ENCODE measurements at regions not wholly inside any gene's neighbourhood (a gene's known extent, or its start where the extent isn't known, plus 50 kb on each side); places are given as distances from the start of the nearest gene placed in this dataset.
"Not testable (repeated sequence)": the region's sequence is repeated elsewhere in the genome, so short reads cannot be mapped to it uniquely, and the experiment has no call there.

DNA sequence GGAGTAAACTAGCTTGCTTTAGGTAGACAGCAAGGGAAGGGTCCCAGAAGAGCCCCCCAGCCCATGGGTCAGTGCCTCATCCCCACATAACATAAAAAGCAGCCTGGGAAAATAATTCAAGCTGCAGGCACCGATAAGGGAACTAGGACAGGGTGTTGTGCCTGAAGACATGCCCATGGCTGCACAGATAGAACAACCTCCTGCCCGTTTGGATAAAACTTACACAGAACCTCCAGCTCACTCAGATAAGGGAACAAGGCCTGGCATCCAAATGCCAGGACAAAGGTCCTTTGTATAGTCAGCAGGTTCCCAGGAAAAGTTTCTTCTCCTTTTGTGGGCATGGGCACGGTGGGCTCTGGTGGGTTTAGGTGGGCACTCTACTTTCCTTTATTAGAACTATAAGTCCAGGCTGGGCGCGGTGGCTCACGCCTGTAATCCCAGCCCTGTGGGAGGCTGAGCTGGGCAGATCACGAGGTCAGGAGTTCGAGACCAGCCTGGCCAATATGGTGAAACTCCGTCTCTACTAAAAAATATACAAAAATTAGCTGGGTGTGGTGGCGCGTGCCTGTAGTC lies 149.5 kb downstream of the GLUD2 start:
- H3K4me3 ChIP-seq (ENCODE audit: low read depth, low read length); H3K4me1 ChIP-seq (ENCODE audit: control insufficient read depth, insufficient read depth, low read length); H3K27ac ChIP-seq (ENCODE audit: extremely low read depth, low read depth, low read length); POLR2A ChIA-PET; H3K36me3 ChIP-seq (ENCODE audit: control insufficient read depth in 2 of 2, insufficient read depth in 1 of 2, low read length in 2 of 2); H3K9me3 ChIP-seq (ENCODE audit: control insufficient read depth, insufficient read depth, low read depth, low read length); CTCF ChIA-PET: not testable (repeated sequence)

DNA sequence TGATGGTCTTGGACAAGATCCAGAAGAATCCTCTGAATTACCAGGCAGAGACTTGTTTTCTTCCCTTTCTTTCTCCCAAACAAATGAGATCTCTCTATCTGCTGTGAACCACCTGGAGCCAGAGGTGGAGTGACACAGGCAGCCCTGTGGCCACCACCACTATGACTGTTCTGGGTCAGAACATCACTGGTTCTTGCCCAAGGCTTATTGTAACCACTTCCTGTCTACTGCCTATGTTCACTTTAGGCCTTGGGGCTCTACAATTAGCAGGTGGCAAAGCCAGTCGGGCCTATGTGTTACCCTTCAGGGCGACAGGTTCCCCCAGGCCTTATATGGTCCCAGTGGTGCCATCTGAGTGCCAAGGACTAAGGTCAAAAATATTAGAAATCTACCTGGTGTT lies 161.2 kb downstream of the GLUD2 start:
- H3K4me3 ChIP-seq (ENCODE audit: low read depth, low read length): no peak overlapping the region
- POLR2A ChIA-PET: no interaction called here
- no peak for TF ChIP-seq ZNF184 (tag by site-specific recombination; IDR thresholded peaks at IDR 0.05)
- no peak for TF ChIP-seq WT1 (tag by site-specific recombination; IDR thresholded peaks at IDR 0.05)
- no peak for TF ChIP-seq ZNF785 (tag by site-specific recombination; IDR thresholded peaks at IDR 0.05)
- TF ChIP-seq, protein P1, sequence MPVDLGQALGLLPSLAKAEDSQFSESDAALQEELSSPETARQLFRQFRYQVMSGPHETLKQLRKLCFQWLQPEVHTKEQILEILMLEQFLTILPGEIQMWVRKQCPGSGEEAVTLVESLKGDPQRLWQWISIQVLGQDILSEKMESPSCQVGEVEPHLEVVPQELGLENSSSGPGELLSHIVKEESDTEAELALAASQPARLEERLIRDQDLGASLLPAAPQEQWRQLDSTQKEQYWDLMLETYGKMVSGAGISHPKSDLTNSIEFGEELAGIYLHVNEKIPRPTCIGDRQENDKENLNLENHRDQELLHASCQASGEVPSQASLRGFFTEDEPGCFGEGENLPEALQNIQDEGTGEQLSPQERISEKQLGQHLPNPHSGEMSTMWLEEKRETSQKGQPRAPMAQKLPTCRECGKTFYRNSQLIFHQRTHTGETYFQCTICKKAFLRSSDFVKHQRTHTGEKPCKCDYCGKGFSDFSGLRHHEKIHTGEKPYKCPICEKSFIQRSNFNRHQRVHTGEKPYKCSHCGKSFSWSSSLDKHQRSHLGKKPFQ (tag by site-specific recombination; IDR thresholded peaks at IDR 0.05): no peak
- TF ChIP-seq, protein P2, sequence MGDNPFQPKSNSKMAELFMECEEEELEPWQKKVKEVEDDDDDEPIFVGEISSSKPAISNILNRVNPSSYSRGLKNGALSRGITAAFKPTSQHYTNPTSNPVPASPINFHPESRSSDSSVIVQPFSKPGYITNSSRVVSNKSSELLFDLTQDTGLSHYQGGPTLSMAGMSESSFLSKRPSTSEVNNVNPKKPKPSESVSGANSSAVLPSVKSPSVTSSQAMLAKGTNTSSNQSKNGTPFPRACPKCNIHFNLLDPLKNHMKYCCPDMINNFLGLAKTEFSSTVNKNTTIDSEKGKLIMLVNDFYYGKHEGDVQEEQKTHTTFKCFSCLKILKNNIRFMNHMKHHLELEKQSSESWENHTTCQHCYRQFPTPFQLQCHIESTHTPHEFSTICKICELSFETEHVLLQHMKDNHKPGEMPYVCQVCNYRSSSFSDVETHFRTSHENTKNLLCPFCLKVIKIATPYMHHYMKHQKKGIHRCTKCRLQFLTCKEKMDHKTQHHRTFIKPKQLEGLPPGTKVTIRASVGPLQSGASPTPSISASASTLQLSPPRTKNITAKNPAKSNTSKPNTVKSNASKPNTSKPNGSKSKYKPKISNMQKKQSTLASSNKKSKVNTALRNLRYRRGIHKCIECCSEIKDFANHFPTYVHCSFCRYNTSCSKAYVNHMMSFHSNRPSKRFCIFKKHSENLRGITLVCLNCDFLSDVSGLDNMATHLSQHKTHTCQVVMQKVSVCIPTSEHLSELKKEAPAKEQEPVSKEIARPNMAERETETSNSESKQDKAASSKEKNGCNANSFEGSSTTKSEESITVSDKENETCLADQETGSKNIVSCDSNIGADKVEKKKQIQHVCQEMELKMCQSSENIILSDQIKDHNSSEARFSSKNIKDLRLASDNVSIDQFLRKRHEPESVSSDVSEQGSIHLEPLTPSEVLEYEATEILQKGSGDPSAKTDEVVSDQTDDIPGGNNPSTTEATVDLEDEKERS (tag by site-specific recombination; IDR thresholded peaks at IDR 0.05): no peak
- TF ChIP-seq GFI1B (tag by site-specific recombination; IDR thresholded peaks at IDR 0.05): no peak
- TF ChIP-seq ZNF133 (tag by site-specific recombination; IDR thresholded peaks at IDR 0.05): no peak
- TF ChIP-seq ZBTB21 (tag by site-specific recombination; IDR thresholded peaks at IDR 0.05): no peak
- no peak for TF ChIP-seq ZBTB1 (tag by site-specific recombination; IDR thresholded peaks at IDR 0.05)
- TF ChIP-seq ZNF10 (tag by site-specific recombination; IDR thresholded peaks at IDR 0.05): no peak
- TF ChIP-seq ZNF747 (tag by site-specific recombination; IDR thresholded peaks at IDR 0.05): no peak
- no peak for TF ChIP-seq ZNF585B (tag by site-specific recombination; IDR thresholded peaks at IDR 0.05)
- TF ChIP-seq KLF7 (tag by site-specific recombination; IDR thresholded peaks at IDR 0.05; ENCODE audit: borderline replicate concordance): no peak
- TF ChIP-seq ZXDB (tag by site-specific recombination; IDR thresholded peaks at IDR 0.05): no peak
- no peak for TF ChIP-seq ZNF664 (tag by site-specific recombination; IDR thresholded peaks at IDR 0.05)
- no peak for TF ChIP-seq ZNF311 (tag by site-specific recombination; IDR thresholded peaks at IDR 0.05; ENCODE audit: borderline replicate concordance)
- TF ChIP-seq, protein P3, sequence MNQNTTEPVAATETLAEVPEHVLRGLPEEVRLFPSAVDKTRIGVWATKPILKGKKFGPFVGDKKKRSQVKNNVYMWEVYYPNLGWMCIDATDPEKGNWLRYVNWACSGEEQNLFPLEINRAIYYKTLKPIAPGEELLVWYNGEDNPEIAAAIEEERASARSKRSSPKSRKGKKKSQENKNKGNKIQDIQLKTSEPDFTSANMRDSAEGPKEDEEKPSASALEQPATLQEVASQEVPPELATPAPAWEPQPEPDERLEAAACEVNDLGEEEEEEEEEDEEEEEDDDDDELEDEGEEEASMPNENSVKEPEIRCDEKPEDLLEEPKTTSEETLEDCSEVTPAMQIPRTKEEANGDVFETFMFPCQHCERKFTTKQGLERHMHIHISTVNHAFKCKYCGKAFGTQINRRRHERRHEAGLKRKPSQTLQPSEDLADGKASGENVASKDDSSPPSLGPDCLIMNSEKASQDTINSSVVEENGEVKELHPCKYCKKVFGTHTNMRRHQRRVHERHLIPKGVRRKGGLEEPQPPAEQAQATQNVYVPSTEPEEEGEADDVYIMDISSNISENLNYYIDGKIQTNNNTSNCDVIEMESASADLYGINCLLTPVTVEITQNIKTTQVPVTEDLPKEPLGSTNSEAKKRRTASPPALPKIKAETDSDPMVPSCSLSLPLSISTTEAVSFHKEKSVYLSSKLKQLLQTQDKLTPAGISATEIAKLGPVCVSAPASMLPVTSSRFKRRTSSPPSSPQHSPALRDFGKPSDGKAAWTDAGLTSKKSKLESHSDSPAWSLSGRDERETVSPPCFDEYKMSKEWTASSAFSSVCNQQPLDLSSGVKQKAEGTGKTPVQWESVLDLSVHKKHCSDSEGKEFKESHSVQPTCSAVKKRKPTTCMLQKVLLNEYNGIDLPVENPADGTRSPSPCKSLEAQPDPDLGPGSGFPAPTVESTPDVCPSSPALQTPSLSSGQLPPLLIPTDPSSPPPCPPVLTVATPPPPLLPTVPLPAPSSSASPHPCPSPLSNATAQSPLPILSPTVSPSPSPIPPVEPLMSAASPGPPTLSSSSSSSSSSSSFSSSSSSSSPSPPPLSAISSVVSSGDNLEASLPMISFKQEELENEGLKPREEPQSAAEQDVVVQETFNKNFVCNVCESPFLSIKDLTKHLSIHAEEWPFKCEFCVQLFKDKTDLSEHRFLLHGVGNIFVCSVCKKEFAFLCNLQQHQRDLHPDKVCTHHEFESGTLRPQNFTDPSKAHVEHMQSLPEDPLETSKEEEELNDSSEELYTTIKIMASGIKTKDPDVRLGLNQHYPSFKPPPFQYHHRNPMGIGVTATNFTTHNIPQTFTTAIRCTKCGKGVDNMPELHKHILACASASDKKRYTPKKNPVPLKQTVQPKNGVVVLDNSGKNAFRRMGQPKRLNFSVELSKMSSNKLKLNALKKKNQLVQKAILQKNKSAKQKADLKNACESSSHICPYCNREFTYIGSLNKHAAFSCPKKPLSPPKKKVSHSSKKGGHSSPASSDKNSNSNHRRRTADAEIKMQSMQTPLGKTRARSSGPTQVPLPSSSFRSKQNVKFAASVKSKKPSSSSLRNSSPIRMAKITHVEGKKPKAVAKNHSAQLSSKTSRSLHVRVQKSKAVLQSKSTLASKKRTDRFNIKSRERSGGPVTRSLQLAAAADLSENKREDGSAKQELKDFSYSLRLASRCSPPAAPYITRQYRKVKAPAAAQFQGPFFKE (tag by site-specific recombination; IDR thresholded peaks at IDR 0.05; ENCODE audit: borderline replicate concordance): no peak
- TF ChIP-seq, protein P4, sequence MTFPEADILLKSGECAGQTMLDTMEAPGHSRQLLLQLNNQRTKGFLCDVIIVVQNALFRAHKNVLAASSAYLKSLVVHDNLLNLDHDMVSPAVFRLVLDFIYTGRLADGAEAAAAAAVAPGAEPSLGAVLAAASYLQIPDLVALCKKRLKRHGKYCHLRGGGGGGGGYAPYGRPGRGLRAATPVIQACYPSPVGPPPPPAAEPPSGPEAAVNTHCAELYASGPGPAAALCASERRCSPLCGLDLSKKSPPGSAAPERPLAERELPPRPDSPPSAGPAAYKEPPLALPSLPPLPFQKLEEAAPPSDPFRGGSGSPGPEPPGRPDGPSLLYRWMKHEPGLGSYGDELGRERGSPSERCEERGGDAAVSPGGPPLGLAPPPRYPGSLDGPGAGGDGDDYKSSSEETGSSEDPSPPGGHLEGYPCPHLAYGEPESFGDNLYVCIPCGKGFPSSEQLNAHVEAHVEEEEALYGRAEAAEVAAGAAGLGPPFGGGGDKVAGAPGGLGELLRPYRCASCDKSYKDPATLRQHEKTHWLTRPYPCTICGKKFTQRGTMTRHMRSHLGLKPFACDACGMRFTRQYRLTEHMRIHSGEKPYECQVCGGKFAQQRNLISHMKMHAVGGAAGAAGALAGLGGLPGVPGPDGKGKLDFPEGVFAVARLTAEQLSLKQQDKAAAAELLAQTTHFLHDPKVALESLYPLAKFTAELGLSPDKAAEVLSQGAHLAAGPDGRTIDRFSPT (tag by site-specific recombination; IDR thresholded peaks at IDR 0.05): no peak
- TF ChIP-seq ZNF19 (tag by site-specific recombination; IDR thresholded peaks at IDR 0.05; ENCODE audit: low read depth): no peak
- H3K27ac ChIP-seq (ENCODE audit: extremely low read depth, low read depth, low read length): no peak overlapping the region
- no peaks in the 10 kb centered on the region for H3K4me1 ChIP-seq (ENCODE audit: control insufficient read depth, insufficient read depth, low read length)
- no peaks in the 10 kb centered on the region for H3K9me3 ChIP-seq (ENCODE audit: control insufficient read depth, insufficient read depth, low read depth, low read length)
- CTCF ChIA-PET: no interaction called here
- no peaks in the 10 kb centered on the region for H3K36me3 ChIP-seq (ENCODE audit: control insufficient read depth in 2 of 2, insufficient read depth in 1 of 2, low read length in 2 of 2)
